Endometrial microvascular endothelial cells (primary cell): ENCODE measurements at regions not wholly inside any gene's neighbourhood (a gene's known extent, or its start where the extent isn't known, plus 50 kb on each side); places are given as distances from the start of the nearest gene placed in this dataset.
"Not testable (repeated sequence)": the region's sequence is repeated elsewhere in the genome, so short reads cannot be mapped to it uniquely, and the experiment has no call there.

Experiments used
- in situ Hi-C: cut with HindIII; loops from 2 replicates; pipeline ENCODE4 v1.10.0; 2017; ENCODE audit warnings: low sequenced_read_pairs, low pct_unique_long_range_greater_than_20kb; ENCODE audit errors: inconsistent ontology term

GRCh38 chr1:81186261-81186660 lies 614.5 kb upstream of the ADGRL2 start:
- in situ Hi-C loops: no loop called here

DNA sequence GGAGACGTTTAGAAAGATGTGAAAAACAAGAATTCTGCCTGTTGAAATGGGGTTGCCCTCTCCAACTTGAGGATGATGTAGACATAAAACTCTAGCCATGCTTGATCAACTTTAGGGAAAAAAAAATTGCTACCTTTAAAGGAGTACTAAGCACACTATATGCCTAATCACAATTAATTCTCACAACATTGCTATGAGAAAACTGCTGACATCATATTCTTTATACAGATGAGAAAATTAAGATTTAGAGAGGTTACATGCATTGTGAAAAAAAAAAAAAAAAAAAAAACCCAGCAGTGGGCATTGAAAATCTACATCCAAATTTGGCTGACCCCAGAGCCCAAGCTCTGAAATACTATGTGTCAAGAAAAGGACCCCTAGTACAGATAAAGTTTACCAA lies 617.2 kb upstream of the ADGRL2 start:
- in situ Hi-C loops: no loop called here

- in situ Hi-C loops: no loop called here
Measured at GRCh38 chr1:81183051-81183450, 617.7 kb upstream of the ADGRL2 start.

GRCh38 chr1:81179242-81179641 lies 621.5 kb upstream of the ADGRL2 start:
- in situ Hi-C loops: no loop called here

DNA sequence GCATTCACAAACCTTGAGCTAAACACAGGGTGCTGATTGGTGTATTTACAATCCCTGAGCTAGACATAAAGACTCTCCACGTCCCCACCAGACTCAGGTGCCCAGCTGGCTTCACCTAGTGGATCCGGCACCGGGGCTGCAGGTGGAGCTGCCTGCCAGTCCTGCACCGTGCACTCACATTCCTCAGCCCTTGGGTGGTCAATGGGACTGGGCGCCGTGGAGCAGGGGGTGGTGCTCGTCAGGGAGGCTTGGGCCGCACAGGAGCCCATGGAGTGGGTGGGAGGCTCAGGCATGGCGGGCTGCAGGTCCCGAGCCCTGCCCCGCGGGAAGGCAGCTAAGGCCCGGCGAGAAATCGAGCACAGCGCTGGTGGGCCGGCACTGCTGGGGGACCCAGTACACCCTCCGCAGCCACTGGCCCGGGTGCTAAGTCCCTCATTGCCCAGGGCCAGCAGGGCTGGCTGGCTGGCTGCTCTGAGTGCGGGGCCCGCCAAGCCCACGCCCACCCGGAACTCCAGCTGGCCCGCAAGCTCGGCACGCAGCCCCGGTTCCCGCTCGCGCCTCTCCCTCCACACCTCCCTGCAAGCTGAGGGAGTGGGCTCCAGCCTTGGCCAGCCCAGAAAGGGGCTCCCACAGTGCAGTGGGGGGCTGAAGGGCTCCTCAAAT lies 622.2 kb upstream of the ADGRL2 start:
- in situ Hi-C loops: not testable (repeated sequence)

DNA sequence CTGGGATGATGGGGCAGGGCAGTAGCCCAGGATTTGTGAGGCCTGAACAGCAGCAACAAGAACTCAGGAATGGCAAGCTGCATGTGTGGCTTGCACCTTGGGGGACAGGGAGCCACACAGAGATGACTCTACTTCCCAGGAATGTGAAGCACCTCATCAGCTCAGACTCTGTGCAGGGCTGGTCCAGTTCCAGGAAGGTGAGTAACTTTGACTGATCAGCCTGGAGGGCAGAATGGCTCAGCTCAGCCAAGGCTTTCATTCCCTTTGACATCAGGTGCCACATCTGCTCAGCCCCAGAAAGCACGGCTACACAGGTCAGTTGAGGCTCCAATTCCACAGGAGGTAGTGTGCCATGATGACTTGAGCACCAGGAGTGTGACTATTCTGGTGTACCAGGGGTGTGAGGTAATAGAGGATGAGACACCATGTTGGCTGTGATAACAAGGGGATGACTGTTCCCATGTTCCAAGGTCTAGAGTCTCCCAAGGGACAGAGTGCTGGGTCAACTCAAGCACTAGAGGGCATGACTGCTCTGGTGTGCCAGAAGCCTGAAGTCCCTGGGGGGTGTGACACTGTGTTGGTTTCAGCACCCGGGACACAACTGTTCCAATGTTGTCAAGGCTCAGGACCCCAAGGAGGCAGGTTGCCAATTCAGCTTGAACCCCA lies 625.8 kb upstream of the ADGRL2 start:
- in situ Hi-C loops: no loop called here

DNA sequence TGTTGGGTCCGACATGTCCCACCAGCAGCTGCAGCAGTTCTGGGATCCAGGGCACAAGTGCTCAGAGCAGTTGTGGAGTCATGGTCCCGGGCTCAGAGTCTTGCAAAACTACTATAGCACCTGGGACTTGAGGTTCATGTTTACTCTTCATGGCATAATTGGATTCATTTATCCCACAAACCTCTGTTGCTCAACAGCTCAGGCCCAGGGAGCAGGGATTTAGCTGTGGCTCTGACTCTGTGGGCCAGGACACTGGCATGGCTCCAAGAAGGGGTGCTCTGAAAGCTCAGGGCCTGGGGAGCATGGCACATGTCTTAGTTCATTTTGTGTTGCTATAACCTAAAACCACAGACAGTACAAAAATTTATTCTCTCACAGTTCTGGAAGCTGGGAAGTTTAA lies 626.7 kb upstream of the ADGRL2 start:
- in situ Hi-C loops: no loop called here

- in situ Hi-C loops: no loop called here
Measured at GRCh38 chr1:81172483-81172882, 628.3 kb upstream of the ADGRL2 start.

DNA sequence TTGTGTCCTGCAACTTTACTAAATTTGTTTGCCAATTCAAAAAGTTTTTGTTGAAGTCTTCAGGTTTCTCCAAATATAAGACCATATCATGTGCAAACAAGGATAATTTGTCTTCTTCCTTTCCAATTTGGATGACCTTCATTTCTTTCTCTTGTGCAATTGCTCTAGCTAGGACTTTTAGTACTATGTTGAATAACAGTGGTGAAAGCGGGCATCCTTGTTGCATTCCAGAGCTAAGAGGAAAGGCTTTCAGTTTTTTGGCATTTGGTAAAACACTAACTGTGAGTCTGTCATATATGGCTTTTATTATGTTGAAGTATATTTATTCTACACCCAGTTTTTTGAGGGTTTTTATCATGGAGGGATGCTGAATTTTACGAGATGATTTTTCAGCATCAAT lies 630.0 kb upstream of the ADGRL2 start:
- in situ Hi-C loops: no loop called here

GRCh38 chr1:81165963-81166362 lies 634.8 kb upstream of the ADGRL2 start:
- in situ Hi-C loops: no loop called here

GRCh38 chr1:81160696-81161095 lies 640.0 kb upstream of the ADGRL2 start:
- in situ Hi-C loops: no loop called here

- in situ Hi-C loops: no loop called here
Measured at GRCh38 chr1:81158592-81158991, 642.1 kb upstream of the ADGRL2 start.

GRCh38 chr1:81157686-81158085 lies 643.0 kb upstream of the ADGRL2 start:
- in situ Hi-C loops: no loop called here

DNA sequence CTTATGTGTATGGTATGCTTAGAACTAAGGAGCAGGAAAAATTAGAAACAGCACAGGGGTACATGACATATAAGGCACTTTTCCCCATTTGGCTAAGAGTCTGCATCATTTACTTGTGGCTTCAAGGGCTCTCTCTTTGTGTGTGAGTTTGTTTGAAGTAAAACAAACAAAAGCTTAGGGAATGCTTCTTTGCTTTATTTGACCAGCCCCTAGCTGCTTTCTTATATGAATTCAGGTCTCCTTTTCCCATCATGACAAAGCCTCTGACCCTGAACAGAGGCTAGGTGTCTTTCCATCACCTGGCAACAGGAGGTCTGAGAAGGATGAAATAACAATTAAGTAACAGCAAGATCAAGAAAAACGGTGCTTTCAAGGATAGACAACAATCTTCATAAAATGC lies 643.8 kb upstream of the ADGRL2 start:
- in situ Hi-C loops: no loop called here

- in situ Hi-C loops: no loop called here
Measured at GRCh38 chr1:81155131-81155530, 645.6 kb upstream of the ADGRL2 start.

- in situ Hi-C loops: no loop called here
Measured at GRCh38 chr1:81151206-81151605, 649.5 kb upstream of the ADGRL2 start.

- in situ Hi-C loops: no loop called here
Measured at GRCh38 chr1:81149649-81150325, 650.9 kb upstream of the ADGRL2 start.

DNA sequence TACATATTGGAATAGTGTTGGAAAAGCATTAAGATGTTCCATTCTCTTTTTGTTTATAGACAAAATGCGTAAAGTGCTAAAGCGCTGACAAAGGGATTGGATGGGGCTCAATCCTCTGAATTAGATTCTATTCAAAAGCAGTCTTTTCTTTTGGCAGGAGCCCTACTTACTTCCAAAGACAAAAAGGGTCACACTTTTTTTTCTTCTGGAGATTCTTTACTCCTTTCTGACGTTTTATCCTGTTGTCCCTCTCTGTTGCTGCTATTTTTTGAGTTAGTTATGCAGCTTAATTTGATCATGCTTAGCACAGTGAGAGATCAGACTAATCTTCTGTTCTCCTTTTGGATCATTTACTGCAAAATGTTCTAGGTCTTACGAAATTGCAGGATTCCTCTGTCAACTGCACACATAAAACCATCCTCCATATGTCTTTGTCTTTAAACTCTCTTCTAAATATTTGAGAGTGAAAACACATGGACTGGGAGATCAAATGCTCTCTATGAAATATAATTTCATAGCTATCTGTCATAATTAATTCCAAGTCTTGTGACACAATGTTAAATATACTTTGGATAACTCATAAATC lies 656.4 kb upstream of the ADGRL2 start:
- in situ Hi-C loops: no loop called here

- in situ Hi-C loops: no loop called here
Measured at GRCh38 chr1:81142099-81142826, 658.5 kb upstream of the ADGRL2 start.
